HG03432 (cell line): ENCODE measurements at regions not wholly inside any gene's neighbourhood (a gene's known extent, or its start where the extent isn't known, plus 50 kb on each side); places are given as distances from the start of the nearest gene placed in this dataset.

Experiments used
- ATAC-seq: cut with Tn5 transposase; IDR thresholded peaks from one replicate; pipeline ENCODE4 v1.9.1; 2021; ENCODE audit warnings: mild to moderate bottlenecking, moderate library complexity; ENCODE audit not compliant: unreplicated experiment

DNA sequence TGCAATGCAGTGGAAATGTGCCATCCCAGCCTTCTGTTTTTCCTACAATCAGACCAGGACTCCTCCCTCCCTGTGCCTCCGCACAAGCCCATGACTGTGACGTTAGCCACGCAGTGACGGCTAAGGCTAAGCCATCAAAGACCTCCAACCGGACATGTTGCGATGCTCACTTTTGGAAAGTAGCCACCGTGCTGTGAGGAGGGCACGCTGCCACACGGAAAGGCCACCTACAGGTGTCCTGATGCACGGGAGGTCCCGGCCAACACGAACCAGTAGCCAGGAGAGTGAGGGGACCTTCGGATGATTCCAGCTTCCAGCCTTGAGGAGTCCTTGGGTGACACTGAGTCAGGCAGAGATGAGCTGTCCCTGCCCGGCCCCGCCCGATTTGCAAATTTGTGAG lies 53.9 kb downstream of the FOXL1 start:
- ATAC-seq, result no peak

DNA sequence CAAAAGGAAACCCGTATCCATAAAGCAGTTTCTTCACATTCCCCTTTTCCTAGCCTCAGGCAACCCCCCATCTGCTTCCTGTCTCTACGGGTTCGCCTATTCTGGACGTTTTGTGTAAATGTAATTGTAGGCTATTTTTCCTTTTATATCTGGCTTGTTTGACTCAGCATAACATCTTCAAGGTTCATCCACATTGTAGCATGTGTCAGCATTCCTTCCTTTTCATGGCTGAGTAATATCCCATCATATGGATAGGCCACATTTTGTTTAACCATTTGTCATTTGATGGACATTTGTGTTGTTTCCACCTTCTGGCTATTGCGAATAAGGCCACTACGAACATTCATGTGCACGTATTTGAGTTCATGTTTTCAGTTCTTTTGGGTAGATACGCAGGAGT lies 54.6 kb downstream of the FOXL1 start:
- no peak for ATAC-seq

DNA sequence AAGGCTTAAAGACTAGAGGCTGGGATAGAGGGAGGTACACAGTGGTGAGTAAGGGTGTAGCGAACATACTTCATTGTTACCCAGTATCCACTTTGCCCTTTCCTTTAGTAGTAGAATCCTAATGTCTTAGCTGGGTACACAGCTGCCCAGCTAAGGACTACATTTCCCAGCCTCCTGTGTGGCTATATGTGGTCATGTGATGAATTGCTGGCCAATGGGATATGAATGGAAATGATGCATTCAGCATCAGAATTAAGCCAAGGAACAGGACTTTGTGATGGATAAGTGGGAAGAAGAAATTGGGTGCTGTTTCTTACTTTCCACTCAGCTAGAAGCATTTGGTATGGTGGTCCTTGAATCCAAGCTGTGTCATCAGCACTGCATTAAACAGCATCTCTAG lies 55.9 kb downstream of the FOXL1 start:
- ATAC-seq, result no peak

DNA sequence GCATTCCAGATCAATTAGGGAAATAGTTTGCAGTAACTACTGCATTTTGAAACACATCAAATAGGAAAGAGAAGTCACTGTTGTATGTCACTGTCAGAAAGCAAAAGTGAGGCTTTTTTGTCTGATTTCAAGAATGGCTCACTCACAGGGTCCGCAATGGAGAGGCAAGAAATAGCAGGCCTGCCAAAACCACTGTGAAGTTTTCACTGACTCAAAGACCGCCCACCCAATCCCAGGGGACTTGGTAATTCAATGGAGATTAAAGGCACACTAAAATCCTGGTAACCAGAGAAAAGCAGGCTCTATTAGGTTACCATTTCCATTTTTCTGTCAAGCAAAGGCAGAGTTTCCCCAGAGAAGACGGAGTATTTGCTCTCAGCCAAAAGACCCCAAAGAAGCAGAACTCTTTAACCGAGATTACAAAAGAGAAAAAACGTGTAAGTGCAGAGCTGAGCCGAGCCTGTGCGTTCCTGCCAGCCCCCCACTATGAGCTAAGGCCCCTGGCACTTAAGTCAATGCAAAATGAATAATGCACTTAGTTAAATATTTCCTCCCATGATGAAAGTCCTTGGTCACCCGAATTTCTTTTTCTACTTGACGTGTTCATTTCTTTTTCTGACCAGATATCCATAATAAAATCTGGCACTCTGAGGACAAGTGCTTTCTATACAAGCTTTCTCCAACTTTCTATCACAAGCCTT lies 57.0 kb downstream of the FOXL1 start:
- no peak for ATAC-seq

DNA sequence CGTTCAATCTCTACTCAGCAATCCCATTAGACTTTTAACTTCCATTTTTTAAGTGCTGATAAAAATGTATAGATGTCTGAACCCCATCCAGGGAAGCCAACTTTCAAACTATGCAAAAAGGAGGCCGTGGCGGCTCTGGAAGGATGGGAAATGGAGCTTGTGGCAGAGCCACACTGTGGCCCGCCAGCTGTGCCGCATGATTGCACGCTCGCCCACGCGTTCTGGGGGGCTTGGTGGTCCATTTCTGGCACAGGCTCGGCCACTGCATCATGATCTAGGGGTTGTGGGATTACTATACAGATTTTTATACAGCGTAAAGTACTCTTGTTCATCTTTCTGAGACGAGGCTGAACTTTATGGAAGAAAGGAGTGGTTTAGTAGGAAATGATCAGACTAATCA lies 57.6 kb downstream of the FOXL1 start:
- no peak for ATAC-seq

DNA sequence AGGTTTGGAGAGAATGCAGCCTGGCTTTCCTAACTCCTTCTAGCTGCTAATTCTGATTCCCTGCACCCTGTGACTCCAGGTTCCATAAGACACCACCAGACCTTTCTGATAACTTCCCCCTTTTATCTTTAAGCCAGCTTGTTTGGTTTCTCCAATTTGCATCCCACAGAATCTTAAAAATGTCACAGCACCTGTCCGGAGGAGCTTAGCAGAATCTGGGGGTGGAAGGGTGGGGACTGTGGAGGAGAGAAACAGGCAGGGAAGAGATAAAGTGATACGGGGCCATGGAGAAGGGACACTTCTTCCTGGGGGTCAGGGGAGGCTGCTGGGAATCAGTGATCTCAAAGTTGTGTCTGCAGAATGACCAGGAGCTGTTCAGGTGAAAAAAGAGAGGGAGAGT lies 59.4 kb downstream of the FOXL1 start:
- ATAC-seq, result no peak

DNA sequence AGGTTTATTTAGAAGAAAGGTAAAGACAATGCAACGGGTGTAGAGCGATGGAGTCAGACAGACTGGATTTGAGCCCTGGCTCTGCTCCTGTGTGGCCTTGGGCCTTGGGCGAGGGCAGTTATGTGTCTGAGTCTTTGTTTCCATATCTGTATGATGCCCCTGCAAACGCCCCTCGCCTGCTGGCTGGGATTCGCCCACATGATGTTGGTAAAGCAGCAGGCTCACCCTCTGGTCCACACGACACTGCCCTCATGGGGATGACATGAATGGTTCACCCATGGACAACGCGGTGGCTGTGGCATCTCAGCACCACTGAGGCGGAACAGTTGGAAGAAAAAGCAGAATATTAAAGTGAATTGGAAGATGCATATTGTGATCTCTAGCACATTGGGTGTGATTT lies 60.3 kb downstream of the FOXL1 start:
- ATAC-seq, result no peak

DNA sequence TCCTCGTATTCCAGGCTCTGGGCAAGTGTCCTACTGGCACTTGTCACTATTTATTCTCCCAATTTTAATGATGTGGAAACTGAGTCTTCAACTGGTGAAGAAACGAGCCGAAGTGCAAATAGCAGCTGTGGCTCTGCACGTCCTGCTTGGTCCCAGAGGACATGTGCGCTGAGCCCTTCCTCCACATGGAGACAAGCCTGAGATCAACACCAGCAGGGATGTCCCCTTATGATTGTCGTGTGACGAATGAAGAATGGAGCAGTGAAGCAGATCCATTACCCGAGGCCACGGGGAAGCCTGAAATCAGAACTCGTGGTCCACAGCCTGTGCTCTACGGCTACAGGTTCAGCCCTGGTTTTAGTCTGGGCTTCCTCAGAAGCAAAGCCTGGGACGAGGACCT lies 61.0 kb downstream of the FOXL1 start:
- no peak for ATAC-seq

DNA sequence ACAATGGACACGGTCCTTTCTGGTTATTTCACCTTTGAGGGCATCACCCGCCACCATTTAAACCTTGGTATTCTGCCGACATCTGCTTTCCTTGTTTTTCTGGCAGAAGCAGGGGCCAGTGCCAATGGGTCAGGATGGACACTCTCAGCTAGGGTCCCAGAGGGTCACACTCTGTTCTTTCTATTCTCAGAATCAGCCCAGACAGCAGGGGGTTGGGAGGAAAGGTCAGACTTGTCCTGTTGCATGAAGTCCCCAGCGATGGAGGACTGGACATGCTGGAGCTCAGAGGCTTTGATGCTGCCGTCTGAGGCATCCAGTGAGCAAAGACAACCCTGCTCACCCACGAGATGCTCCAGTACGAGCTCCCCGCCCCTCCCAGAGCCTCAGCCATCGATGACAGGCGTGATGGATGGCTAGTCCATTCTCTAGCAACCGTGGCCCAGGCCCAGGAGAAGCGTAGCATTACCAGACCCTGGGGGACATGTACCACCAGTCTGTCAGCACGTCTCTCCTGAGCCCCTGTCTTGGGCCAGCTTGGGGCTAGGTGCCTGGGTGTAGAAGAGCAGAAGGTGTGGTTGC lies 62.0 kb downstream of the FOXL1 start:
- ATAC-seq, result no peak

DNA sequence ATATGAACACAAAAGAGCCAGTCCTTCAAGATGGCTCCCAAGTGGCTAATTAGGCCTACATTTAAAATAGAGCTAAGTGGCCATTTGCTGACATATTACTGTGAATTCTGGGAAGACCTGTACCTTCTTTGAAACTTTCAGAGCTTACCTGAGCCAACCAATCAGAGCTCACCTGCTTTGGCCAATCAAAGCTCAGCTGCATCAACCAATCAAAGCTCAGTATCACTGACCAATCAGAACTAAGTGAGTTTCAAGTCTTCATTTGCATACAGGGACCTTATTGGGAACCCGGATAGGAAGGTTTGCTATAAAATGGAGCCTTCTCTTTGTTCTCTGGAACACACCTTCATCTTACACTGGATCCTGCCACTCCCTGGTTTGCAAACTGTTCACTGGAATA lies 63.7 kb downstream of the FOXL1 start:
- no peak for ATAC-seq

DNA sequence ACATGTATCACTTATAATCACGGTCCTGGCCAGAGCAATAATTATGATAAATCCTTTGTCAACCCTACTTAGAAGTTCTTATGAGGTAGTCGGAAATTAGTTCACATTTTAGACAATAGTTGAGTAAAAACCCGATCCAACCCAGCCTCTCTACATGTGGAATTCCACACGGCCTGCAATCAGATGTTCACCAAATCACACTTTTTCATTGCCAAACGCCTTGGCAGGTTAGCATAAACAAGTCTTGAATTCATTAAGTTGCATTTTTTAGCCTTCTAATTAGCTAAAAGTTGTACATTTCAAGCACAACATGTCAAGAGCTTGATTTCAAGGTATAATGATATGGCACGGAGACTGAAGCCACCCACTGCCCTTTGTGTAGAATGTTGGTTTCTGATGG lies 65.3 kb downstream of the FOXL1 start:
- no peak for ATAC-seq

DNA sequence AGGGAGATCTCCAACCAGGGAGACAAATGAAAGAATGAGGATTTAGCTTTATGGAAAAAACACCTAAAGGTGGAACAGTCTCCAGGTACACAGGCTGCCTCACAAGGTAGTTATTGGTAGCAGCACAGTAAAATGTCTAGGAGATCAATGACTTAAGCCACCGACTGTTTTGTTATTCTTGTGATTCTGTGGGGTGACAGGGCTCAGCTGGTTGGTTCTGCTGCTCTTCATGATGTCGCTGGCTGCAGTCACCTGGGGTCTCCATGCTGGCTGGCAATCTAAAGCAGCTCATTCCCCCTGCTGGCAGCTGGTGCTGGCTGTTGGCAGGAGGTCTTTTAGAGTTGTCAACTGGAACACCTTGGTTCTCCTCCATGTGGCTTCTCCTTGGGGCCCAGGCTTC lies 69.2 kb downstream of the FOXL1 start:
- ATAC-seq, result no peak

DNA sequence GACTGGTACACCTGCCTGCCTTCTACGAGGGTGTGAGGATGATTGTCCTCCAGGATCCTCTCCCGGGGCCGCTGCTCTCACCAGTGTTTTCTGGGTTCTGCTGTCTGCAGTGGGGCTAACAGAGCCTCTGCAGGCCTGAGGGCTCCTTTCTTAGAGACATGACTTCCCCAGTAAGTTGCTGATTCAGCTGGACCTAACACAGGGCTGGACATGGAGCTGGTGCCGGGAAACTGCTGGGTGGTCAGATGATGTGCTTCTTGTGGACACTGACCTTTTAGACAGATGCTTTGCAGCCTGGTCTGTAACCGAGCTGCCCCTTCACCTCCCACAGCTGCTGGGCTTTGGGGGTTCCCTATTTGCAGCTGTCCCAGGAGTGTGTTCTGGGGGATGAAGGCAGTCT lies 71.5 kb downstream of the FOXL1 start:
- ATAC-seq, result no peak

DNA sequence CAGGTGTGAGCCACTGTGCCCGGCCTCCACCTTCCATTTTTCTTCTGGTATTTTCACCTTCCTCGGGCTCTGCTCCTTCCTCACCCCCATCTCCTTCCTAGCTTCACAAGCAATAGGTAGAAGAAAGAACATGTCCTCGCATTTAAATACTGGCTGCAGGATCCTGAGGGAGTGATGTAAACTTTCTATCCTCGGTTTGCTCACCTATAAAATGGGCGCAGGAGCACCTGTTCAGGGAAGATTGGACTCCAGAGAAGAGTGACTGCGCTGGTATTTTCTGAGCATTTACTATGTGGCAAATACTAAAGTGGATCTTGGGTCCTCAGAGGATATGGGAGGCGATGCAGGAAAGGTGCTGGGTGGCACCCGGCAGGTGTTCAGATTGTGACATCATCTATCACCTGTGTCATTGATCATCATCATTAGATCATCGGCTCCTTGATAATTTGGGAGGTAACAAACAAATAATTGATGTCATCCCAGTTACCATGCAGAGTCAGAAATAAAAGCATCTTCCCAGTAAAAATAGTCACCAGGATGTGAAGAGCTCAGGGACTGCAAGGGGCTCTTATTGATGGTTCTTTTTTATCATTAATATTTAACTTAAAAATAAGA lies 72.8 kb downstream of the FOXL1 start:
- no peak for ATAC-seq

DNA sequence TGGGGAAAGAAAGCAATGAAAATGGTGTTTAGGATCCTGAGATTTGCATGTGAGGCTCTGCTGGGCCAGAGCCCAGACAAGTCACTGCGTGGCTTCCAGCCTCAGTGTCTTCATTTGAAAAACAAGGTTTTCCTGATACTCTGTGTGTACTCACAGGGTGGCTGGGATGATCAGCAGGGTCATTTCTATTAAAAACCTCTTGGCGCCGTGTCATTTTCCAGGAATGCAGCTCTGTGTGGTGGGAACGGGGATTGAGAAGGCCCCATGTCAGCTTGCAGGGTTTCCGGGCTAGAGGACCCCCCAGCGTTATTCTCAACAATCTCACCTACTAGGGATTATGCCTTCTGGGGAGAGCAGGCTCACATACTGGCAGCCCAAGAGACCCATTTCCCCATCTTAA lies 73.5 kb downstream of the FOXL1 start:
- ATAC-seq, result no peak

DNA sequence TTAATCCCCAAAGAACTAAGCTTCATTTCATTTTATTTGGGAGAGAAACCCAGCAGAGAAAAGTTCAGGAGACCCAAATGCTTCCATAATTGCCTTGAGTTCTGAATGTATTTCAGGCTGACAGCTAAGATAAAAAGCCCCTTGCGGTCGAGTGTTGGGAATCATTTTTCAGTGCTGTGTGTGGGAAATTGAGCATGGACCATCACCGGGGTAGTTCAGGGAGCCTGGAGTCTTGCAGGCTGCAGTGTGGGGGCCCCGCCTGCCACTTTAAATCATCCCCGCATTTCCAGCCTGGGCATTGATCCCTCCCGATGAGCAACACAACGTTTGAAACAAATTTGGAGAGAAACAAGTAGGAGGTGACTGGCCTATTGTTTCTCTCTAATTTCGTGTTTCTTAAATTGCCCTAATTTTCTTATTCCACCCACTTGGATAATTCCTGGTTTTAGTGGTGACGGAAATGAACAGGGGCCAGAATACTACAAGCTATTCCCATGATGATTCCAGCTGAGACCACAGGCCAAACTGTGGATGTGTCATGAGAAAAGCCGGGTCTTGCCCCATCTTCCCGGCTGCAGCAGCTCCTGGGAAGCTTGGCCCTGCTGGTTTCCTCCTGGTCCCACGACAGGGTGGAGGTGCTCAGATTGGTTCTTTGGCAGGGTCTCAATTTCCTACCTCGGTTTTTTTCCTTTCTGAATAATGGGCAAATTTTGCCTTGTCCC lies 75.1 kb downstream of the FOXL1 start:
- ATAC-seq, result no peak

DNA sequence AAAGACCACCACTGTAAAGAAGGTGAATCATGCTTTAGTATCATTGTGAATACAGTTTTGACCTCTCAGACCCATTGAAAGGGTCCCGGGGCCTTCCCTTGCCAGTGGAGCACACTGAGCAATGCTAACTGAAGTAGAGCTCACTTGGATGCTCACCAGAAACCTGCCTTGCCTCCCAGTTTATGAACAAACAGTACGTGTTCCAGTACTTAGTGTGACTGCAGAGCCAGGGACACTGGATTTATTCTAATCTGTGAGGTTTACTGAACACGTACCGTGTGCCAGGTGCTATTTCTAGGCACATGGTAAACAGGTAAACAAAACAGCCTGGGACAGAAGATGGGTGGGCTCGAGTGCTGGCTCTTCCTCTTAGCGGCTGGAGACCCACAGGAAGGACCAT lies 79.6 kb downstream of the FOXL1 start:
- no peak for ATAC-seq

DNA sequence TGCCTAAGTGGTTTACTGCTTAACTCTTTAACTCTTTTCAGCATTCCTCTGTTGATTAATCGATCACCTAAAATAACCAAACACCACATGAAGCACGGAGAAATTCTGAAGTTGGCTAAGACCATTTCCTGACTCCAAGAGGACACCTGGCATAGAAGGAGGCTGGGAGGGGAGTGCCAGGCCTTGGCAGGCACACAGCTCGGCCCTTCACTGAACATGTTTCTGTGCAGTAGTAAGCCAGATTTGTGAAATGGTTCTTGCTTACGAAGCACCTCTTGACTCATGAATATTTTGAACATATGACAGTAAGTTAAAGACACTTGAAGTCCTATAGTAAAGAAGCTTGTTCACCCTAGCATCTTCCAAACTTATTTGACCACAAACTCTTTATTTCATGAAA lies 82.3 kb downstream of the FOXL1 start:
- ATAC-seq, result no peak

DNA sequence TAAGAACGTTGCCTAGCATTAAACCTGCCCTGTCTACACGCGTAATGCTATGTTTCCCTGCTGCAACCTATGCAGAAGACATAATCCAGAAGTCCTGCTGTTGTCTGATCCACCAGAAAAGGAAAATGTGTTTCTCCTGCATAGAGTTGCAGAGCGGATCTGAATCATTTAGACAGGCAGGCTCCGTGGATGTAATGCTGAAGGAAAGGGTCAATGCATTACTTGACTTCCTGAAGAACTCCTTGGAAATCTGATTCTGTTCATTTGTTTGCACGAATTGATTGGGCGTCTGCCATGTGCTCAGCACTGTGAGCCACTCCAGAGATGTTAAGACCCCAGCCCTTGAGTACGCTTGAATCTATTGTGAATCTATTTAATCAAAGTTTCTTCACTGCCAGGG lies 83.4 kb downstream of the FOXL1 start:
- no peak for ATAC-seq

DNA sequence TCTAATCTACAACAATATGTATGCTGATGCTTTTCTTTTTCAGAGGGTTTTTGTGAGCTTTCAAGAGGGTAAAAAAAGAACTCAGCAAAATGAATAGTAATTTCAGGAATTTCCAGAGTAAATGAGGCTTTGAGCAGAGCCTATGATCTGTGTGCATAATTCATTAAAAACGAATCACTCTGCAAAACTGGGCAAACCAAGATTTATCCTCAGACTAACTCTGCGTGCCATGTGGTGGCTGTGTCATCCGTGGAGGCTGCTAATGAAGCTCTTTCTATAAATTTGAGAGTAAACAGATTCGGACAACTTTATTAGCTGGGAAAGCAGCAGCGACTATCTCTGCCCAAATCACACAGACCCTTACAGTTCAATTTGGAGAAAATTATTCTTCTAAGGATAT lies 83.8 kb downstream of the FOXL1 start:
- ATAC-seq, result no peak

DNA sequence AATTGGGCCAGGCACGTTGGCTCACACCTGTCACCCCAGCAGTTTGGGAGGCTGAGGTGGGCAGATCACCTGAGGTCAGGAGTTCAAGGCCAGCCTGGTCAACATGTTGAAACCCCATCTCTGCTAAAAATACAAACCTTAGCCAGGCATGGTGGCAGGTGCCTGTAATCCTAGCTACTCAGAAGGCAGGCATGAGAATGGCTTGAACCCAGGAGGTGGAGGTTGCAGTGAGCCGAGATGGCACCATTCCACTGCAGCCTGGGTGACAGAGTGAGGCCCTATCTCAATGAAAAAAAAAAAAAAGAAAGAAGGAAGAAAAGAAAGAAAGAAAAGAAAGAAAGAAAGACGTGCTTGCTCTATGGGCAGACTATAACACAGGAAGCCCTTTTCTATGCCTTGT lies 84.4 kb downstream of the FOXL1 start:
- no peak for ATAC-seq
